Esophagus (tissue), 2 donors: ENCODE measurements at regions not wholly inside any gene's neighbourhood (a gene's known extent, or its start where the extent isn't known, plus 50 kb on each side); places are given as distances from the start of the nearest gene placed in this dataset.

Experiments
- H3K27ac ChIP-seq, 2 donors: one replicate each; pipeline ENCODE4 v1.5.1; 2013; ENCODE audit warnings: low read depth in 2 of 2, mild to moderate bottlenecking in 2 of 2, inconsistent platforms in 1 of 2, low read length in 1 of 2, moderate library complexity in 1 of 2
- H3K27me3 ChIP-seq, 2 donors: one replicate each; pipeline ENCODE4 v1.6.1; 2013; ENCODE audit warnings: low read length in 2 of 2, control low read depth in 1 of 2, mild to moderate bottlenecking in 1 of 2; ENCODE audit not compliant: insufficient read depth in 2 of 2, control insufficient read depth in 1 of 2
- H3K36me3 ChIP-seq, 2 donors: one replicate each; pipeline ENCODE4 v1.6.1; 2013; ENCODE audit warnings: low read length in 1 of 2; ENCODE audit not compliant: control insufficient read depth in 2 of 2, insufficient read depth in 2 of 2
- H3K4me1 ChIP-seq, 2 donors: one replicate each; pipeline ENCODE4 v1.6.1; 2013; ENCODE audit warnings: low read length in 1 of 2; ENCODE audit not compliant: control insufficient read depth in 2 of 2, insufficient read depth in 2 of 2
- H3K4me3 ChIP-seq, 2 donors: one replicate each; pipeline ENCODE4 v1.5.1; 2013; ENCODE audit warnings: low read length in 2 of 2, mild to moderate bottlenecking in 2 of 2, low read depth in 1 of 2, moderate library complexity in 1 of 2
- H3K9me3 ChIP-seq, 2 donors: one replicate each; pipeline ENCODE4 v1.6.1; 2013; ENCODE audit warnings: mild to moderate bottlenecking in 2 of 2, low read depth in 1 of 2, low read length in 1 of 2, moderate library complexity in 1 of 2; ENCODE audit not compliant: control insufficient read depth in 2 of 2, insufficient read depth in 1 of 2
- WGBS, 2 donors: extraction: QIAGEN DNeasy Blood & Tissue Kit; methylation state at CpG; one replicate each; pipeline ENCODE4 v1.1.7; 2013; 5-methylcytosine and 5-hydroxymethylcytosine counted together
- donor health status: healthy with polysubstance abuse.
- donor health status: Bipolar disorder and iron deficiency.

GRCh38 chr20:11144114-11144950, 470.5 kb upstream of the JAG1 start:
- no peak overlapping the region for H3K27ac ChIP-seq

GRCh38 chr20:11145616-11146015, 471.8 kb upstream of the JAG1 start:
- Histone ChIP-seq H3K27me3 (no peaks in the 10 kb centered on the region), H3K4me3 (no peak overlapping the region), H3K4me1 (no peaks in the 10 kb centered on the region), H3K36me3 (no peaks in the 10 kb centered on the region), H3K27ac (peak overlapping the region in 1 of 2 donors; percentile 10), H3K9me3 (no peaks in the 10 kb centered on the region)
- WGBS, 2 donors: 49 to 63% methylated on average over 3 of the region's 3 CpGs

More at GRCh38 chr20:11144114-11144950, 470.5 kb upstream of the JAG1 start:
- no peaks in the 10 kb centered on the region for H3K36me3 ChIP-seq
- H3K9me3 ChIP-seq: no peaks in the 10 kb centered on the region
- no peak overlapping the region for H3K4me3 ChIP-seq
- 44 to 60% methylated on average over 10 of the region's 10 CpGs for WGBS, 2 donors
- no peaks in the 10 kb centered on the region for H3K4me1 ChIP-seq
- no peaks in the 10 kb centered on the region for H3K27me3 ChIP-seq

GRCh38 chr20:11153819-11154218, 480.0 kb upstream of the JAG1 start:
- Histone ChIP-seq H3K4me1 (no peaks in the 10 kb centered on the region), H3K9me3 (no peaks in the 10 kb centered on the region), H3K36me3 (no peaks in the 10 kb centered on the region), H3K4me3 (no peak overlapping the region), H3K27me3 (no peaks in the 10 kb centered on the region), H3K27ac (no peak overlapping the region)
- WGBS, 2 donors: 64 to 71% methylated on average over 1 of the region's 1 CpG

GRCh38 chr20:11155156-11155756, 481.5 kb upstream of the JAG1 start:
- Histone ChIP-seq H3K27me3 (no peaks in the 10 kb centered on the region), H3K4me1 (no peaks in the 10 kb centered on the region), H3K27ac (no peak overlapping the region), H3K9me3 (no peaks in the 10 kb centered on the region), H3K36me3 (no peaks in the 10 kb centered on the region), H3K4me3 (no peak overlapping the region)
- 79 to 88% methylated on average over 1 of the region's 1 CpG for WGBS, 2 donors

GRCh38 chr20:11156922-11157321, 483.1 kb upstream of the JAG1 start:
- Histone ChIP-seq H3K4me1 (no peaks in the 10 kb centered on the region), H3K36me3 (no peaks in the 10 kb centered on the region), H3K27me3 (no peaks in the 10 kb centered on the region), H3K27ac (no peak overlapping the region), H3K9me3 (no peaks in the 10 kb centered on the region), H3K4me3 (no peak overlapping the region)
- WGBS, 2 donors: 82 to 86% methylated on average over 3 of the region's 3 CpGs

GRCh38 chr20:11158146-11158545, 484.3 kb upstream of the JAG1 start:
- 36 to 37% methylated on average over 2 of the region's 2 CpGs for WGBS, 2 donors
- Histone ChIP-seq H3K27ac (no peak overlapping the region), H3K36me3 (no peaks in the 10 kb centered on the region)

GRCh38 chr20:11158589-11158988, 484.8 kb upstream of the JAG1 start:
- no peak overlapping the region for H3K4me3 ChIP-seq
- H3K9me3 ChIP-seq: no peaks in the 10 kb centered on the region
- WGBS, 2 donors: 69 to 71% methylated on average over 2 of the region's 2 CpGs
- H3K4me1 ChIP-seq: no peaks in the 10 kb centered on the region
- no peaks in the 10 kb centered on the region for H3K27me3 ChIP-seq
- no peak overlapping the region for H3K27ac ChIP-seq
- H3K36me3 ChIP-seq: no peaks in the 10 kb centered on the region

More at GRCh38 chr20:11158146-11158545, 484.3 kb upstream of the JAG1 start:
- no peak overlapping the region for H3K4me3 ChIP-seq
- no peaks in the 10 kb centered on the region for H3K9me3 ChIP-seq
- no peaks in the 10 kb centered on the region for H3K4me1 ChIP-seq
- no peaks in the 10 kb centered on the region for H3K27me3 ChIP-seq

- no peak overlapping the region for H3K27ac ChIP-seq
Observed at GRCh38 chr20:11159728-11160127, 485.9 kb upstream of the JAG1 start.

GRCh38 chr20:11162026-11162775, 488.4 kb upstream of the JAG1 start:
- 90 to 91% methylated on average over 4 of the region's 4 CpGs for WGBS, 2 donors
- H3K9me3 ChIP-seq: no peaks in the 10 kb centered on the region
- no peak overlapping the region for H3K27ac ChIP-seq
- no peaks in the 10 kb centered on the region for H3K36me3 ChIP-seq
- H3K4me1 ChIP-seq: no peaks in the 10 kb centered on the region
- H3K4me3 ChIP-seq: no peak overlapping the region
- H3K27me3 ChIP-seq: no peaks in the 10 kb centered on the region

More at GRCh38 chr20:11159728-11160127, 485.9 kb upstream of the JAG1 start:
- WGBS, 2 donors: 53 to 54% methylated on average over 6 of the region's 6 CpGs
- no peaks in the 10 kb centered on the region for H3K9me3 ChIP-seq
- no peaks in the 10 kb centered on the region for H3K4me1 ChIP-seq
- no peaks in the 10 kb centered on the region for H3K27me3 ChIP-seq
- no peak overlapping the region for H3K4me3 ChIP-seq
- no peaks in the 10 kb centered on the region for H3K36me3 ChIP-seq
